ENCODE measurements at regions not wholly inside any gene's neighbourhood (a gene's known extent, or its start where the extent isn't known, plus 50 kb on each side); places are given as distances from the start of the nearest gene placed in this dataset.
"Not testable (repeated sequence)": the region's sequence is repeated elsewhere in the genome, so short reads cannot be mapped to it uniquely, and the experiment has no call there.

GRCh38 chrX:67044029-67044653, 405.3 kb upstream of the EDA2R start:
- no peak overlapping the region for H3K27ac ChIP-seq (ENCODE audit: insufficient read depth, low read depth, low read length, poor library complexity, severe bottlenecking)
- no peaks in the 10 kb centered on the region for H3K36me3 ChIP-seq (ENCODE audit: control insufficient read depth, insufficient read depth, low read length)
- no peaks in the 10 kb centered on the region for H3K4me1 ChIP-seq (ENCODE audit: control insufficient read depth, insufficient read depth, low read length)
- H3K9me3 ChIP-seq (ENCODE audit: control insufficient read depth, low read length) = no peaks in the 10 kb centered on the region
- WGBS, 2 experiments = 85 to 86% methylated on average over 3 of the region's 4 CpGs
- H3K27me3 ChIP-seq (ENCODE audit: control insufficient read depth, insufficient read depth, low read length, poor library complexity, severe bottlenecking) = no peaks in the 10 kb centered on the region
- H3K4me3 ChIP-seq (ENCODE audit: insufficient read depth, low read depth, low read length) = no peak overlapping the region

DNA sequence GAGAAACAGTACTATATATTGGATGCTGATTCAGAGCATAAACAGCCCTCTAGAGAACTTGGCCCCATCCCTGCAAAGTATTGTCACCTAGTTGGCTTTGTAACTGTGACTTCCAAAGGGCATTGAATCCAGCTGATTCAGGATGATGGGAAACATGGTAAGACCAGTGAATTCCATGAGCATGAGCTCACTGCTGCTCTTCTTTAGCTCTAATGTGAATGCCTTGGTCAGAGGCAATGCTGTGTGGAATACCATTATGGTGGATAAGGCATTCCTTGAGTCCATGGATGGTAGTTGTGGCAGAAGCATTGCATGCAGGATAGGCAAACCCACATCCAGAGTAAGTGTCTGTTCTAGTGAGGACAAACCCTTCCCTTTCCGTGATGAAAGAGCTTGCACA, 365.6 kb upstream of the EDA2R start:
- no peaks in the 10 kb centered on the region for H3K9me3 ChIP-seq (ENCODE audit: control insufficient read depth, low read length)
- WGBS, 2 experiments = 92 to 95% methylated on average over 1 of the region's 1 CpG
- H3K27me3 ChIP-seq (ENCODE audit: control insufficient read depth, insufficient read depth, low read length, poor library complexity, severe bottlenecking) = no peaks in the 10 kb centered on the region
- no peaks in the 10 kb centered on the region for H3K4me1 ChIP-seq (ENCODE audit: control insufficient read depth, insufficient read depth, low read length)
- H3K4me3 ChIP-seq (ENCODE audit: insufficient read depth, low read depth, low read length) = no peak overlapping the region
- no peaks in the 10 kb centered on the region for H3K36me3 ChIP-seq (ENCODE audit: control insufficient read depth, insufficient read depth, low read length)
- no peak overlapping the region for H3K27ac ChIP-seq (ENCODE audit: insufficient read depth, low read depth, low read length, poor library complexity, severe bottlenecking)

- Histone ChIP-seq H3K36me3 (ENCODE audit: control insufficient read depth, insufficient read depth, low read length) (no peaks in the 10 kb centered on the region), H3K4me1 (ENCODE audit: control insufficient read depth, insufficient read depth, low read length) (no peaks in the 10 kb centered on the region), H3K27ac (ENCODE audit: insufficient read depth, low read depth, low read length, poor library complexity, severe bottlenecking) (no peak overlapping the region), H3K27me3 (ENCODE audit: control insufficient read depth, insufficient read depth, low read length, poor library complexity, severe bottlenecking) (no peaks in the 10 kb centered on the region), H3K4me3 (ENCODE audit: insufficient read depth, low read depth, low read length) (no peak overlapping the region), H3K9me3 (ENCODE audit: control insufficient read depth, low read length) (no peaks in the 10 kb centered on the region)
- WGBS, 2 experiments = 40% methylated on average over 1 of the region's 2 CpGs; no CpG with 5 or more reads in 1 of the 2 experiments
These were observed 355.9 kb upstream of the EDA2R start for GRCh38 chrX:66994729-66995128.

DNA sequence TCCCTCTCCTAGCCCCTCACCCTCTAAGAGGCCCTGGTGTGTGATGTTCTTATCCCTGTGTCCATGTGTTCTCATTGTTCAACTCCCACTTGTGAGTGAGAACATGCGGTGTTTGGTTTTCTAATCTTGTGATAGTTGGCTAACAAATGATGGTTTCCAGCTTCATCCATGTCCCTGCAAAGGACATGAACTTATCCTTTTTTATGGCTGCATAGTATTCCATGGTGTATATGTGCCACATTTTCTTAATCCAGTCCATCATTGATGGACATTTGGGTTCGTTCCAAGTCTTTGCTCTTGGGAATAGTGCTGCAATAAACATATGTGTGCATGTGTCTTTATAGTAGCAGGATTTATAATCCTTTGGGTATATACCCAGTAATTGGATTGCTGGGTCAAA, 353.2 kb upstream of the EDA2R start:
- H3K36me3 ChIP-seq (ENCODE audit: control insufficient read depth, insufficient read depth, low read length) = not testable (repeated sequence)
- WGBS, 2 experiments = 86 to 100% methylated on average over 2 of the region's 2 CpGs

GRCh38 chrX:66988331-66988730, 349.5 kb upstream of the EDA2R start:
- Histone ChIP-seq H3K9me3 (ENCODE audit: control insufficient read depth, low read length) (no peaks in the 10 kb centered on the region), H3K4me3 (ENCODE audit: insufficient read depth, low read depth, low read length) (no peak overlapping the region), H3K27me3 (ENCODE audit: control insufficient read depth, insufficient read depth, low read length, poor library complexity, severe bottlenecking) (no peaks in the 10 kb centered on the region), H3K27ac (ENCODE audit: insufficient read depth, low read depth, low read length, poor library complexity, severe bottlenecking) (no peak overlapping the region), H3K4me1 (ENCODE audit: control insufficient read depth, insufficient read depth, low read length) (no peaks in the 10 kb centered on the region), H3K36me3 (ENCODE audit: control insufficient read depth, insufficient read depth, low read length) (no peaks in the 10 kb centered on the region)
- 37 to 47% methylated on average over 1 of the region's 1 CpG for WGBS, 2 experiments

More for the DNA sequence above, 353.2 kb upstream of the EDA2R start:
- not testable (repeated sequence) for H3K27me3 ChIP-seq (ENCODE audit: control insufficient read depth, insufficient read depth, low read length, poor library complexity, severe bottlenecking); H3K4me3 ChIP-seq (ENCODE audit: insufficient read depth, low read depth, low read length); H3K4me1 ChIP-seq (ENCODE audit: control insufficient read depth, insufficient read depth, low read length); H3K9me3 ChIP-seq (ENCODE audit: control insufficient read depth, low read length); H3K27ac ChIP-seq (ENCODE audit: insufficient read depth, low read depth, low read length, poor library complexity, severe bottlenecking)

DNA sequence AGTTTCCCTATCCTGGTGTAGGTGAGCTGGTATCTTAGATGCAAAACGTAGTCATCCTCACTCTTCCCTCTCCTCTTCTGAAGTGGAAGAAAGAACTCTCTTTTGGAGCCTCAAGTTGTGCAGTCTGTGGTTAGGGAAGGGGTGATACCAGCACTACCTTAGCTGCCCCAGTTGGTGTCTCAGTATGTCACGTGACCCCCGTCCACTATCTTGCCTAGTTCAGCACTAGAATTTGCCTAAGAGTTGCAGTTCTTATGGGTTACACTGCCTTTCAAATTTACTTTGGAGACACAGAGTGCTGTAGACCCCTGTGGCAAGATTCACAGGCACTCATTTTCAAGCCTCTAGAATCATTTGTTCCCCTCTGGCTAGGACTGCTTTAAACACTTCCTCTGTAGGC, 322.8 kb upstream of the EDA2R start:
- Histone ChIP-seq H3K4me3 (ENCODE audit: insufficient read depth, low read depth, low read length) (no peak overlapping the region), H3K36me3 (ENCODE audit: control insufficient read depth, insufficient read depth, low read length) (no peaks in the 10 kb centered on the region), H3K4me1 (ENCODE audit: control insufficient read depth, insufficient read depth, low read length) (no peaks in the 10 kb centered on the region), H3K27me3 (ENCODE audit: control insufficient read depth, insufficient read depth, low read length, poor library complexity, severe bottlenecking) (no peaks in the 10 kb centered on the region), H3K9me3 (ENCODE audit: control insufficient read depth, low read length) (no peaks in the 10 kb centered on the region), H3K27ac (ENCODE audit: insufficient read depth, low read depth, low read length, poor library complexity, severe bottlenecking) (no peak overlapping the region)
- WGBS, 2 experiments = 90 to 95% methylated on average over 2 to 3 of the region's 3 CpGs

DNA sequence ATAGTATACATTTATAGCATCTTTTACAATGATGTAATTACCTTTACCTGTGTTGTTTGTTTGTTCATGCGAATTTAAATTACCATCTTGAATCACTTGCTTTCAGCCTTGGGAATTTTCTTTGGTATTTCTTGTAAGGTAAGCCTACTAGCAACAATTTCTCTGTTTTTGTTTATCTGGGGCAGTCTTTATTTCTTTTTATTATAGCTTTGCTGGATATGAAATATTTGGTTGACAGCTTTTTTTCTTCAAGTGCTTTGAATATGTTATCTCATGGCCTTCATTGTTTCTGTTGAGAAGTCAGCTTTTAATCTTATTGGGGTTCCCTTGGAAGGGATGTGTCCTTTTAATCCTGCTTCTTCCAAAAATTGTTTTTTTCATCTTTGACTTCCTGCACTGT, 292.8 kb upstream of the EDA2R start:
- WGBS, 2 experiments = 100% methylated on average over 1 of the region's 1 CpG; no CpG with 5 or more reads in 1 of the 2 experiments
- no peak overlapping the region for H3K4me3 ChIP-seq (ENCODE audit: insufficient read depth, low read depth, low read length)
- no peaks in the 10 kb centered on the region for H3K27me3 ChIP-seq (ENCODE audit: control insufficient read depth, insufficient read depth, low read length, poor library complexity, severe bottlenecking)
- H3K4me1 ChIP-seq (ENCODE audit: control insufficient read depth, insufficient read depth, low read length) = no peaks in the 10 kb centered on the region
- H3K27ac ChIP-seq (ENCODE audit: insufficient read depth, low read depth, low read length, poor library complexity, severe bottlenecking) = no peak overlapping the region
- H3K36me3 ChIP-seq (ENCODE audit: control insufficient read depth, insufficient read depth, low read length) = no peaks in the 10 kb centered on the region
- no peaks in the 10 kb centered on the region for H3K9me3 ChIP-seq (ENCODE audit: control insufficient read depth, low read length)

- not testable (repeated sequence) for H3K27ac ChIP-seq (ENCODE audit: insufficient read depth, low read depth, low read length, poor library complexity, severe bottlenecking); H3K27me3 ChIP-seq (ENCODE audit: control insufficient read depth, insufficient read depth, low read length, poor library complexity, severe bottlenecking); H3K9me3 ChIP-seq (ENCODE audit: control insufficient read depth, low read length); H3K4me1 ChIP-seq (ENCODE audit: control insufficient read depth, insufficient read depth, low read length); H3K4me3 ChIP-seq (ENCODE audit: insufficient read depth, low read depth, low read length); H3K36me3 ChIP-seq (ENCODE audit: control insufficient read depth, insufficient read depth, low read length)
- 92 to 93% methylated on average over 18 of the region's 18 CpGs for WGBS, 2 experiments
These were observed 291.6 kb upstream of the EDA2R start for GRCh38 chrX:66930516-66930915.

DNA sequence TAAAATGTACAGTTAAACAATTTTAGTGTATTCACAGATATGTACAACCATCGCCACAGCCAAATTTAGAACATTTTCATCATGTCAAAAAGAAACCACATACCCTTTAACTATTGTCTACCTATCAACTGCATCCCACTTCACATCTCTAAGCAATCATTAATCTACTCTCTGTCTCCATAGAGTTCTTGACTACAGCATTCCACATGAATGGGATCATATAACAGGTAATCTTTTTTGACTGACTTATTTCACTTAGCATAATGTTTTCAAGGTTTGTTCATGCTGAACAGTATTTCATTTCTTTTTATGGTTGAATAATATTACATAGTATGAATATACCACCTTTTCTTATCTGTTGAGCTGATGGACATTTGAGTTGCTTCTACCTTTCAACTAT, 281.4 kb upstream of the EDA2R start:
- 89 to 100% methylated on average over 1 of the region's 1 CpG for WGBS, 2 experiments
- Histone ChIP-seq H3K4me3 (ENCODE audit: insufficient read depth, low read depth, low read length) (no peak overlapping the region), H3K27ac (ENCODE audit: insufficient read depth, low read depth, low read length, poor library complexity, severe bottlenecking) (no peak overlapping the region), H3K27me3 (ENCODE audit: control insufficient read depth, insufficient read depth, low read length, poor library complexity, severe bottlenecking) (no peaks in the 10 kb centered on the region), H3K36me3 (ENCODE audit: control insufficient read depth, insufficient read depth, low read length) (no peaks in the 10 kb centered on the region), H3K9me3 (ENCODE audit: control insufficient read depth, low read length) (no peaks in the 10 kb centered on the region), H3K4me1 (ENCODE audit: control insufficient read depth, insufficient read depth, low read length) (no peaks in the 10 kb centered on the region)

GRCh38 chrX:66919280-66919832, 280.5 kb upstream of the EDA2R start:
- H3K4me1 ChIP-seq (ENCODE audit: control insufficient read depth, insufficient read depth, low read length) = no peaks in the 10 kb centered on the region
- no peaks in the 10 kb centered on the region for H3K36me3 ChIP-seq (ENCODE audit: control insufficient read depth, insufficient read depth, low read length)
- no peak overlapping the region for H3K4me3 ChIP-seq (ENCODE audit: insufficient read depth, low read depth, low read length)
- H3K27ac ChIP-seq (ENCODE audit: insufficient read depth, low read depth, low read length, poor library complexity, severe bottlenecking) = no peak overlapping the region
- WGBS, 2 experiments = 82 to 100% methylated on average over 4 of the region's 4 CpGs
- H3K27me3 ChIP-seq (ENCODE audit: control insufficient read depth, insufficient read depth, low read length, poor library complexity, severe bottlenecking) = no peaks in the 10 kb centered on the region
- no peaks in the 10 kb centered on the region for H3K9me3 ChIP-seq (ENCODE audit: control insufficient read depth, low read length)

Data from ectodermal cell (in vitro differentiated cells).